GM23338 (cell line): ENCODE measurements at regions not wholly inside any gene's neighbourhood (a gene's known extent, or its start where the extent isn't known, plus 50 kb on each side); places are given as distances from the start of the nearest gene placed in this dataset.

ENCODE experiments used
- ATAC-seq: fragments of 200-7000 bp; cut with Tn5 transposase; 3 replicates; pipeline ENCODE4 v1.9.1; 2020
- DNase-seq: peaks from one replicate; pipeline ENCODE4 v3.0.0-alpha.2; 2015; ENCODE audit warnings: low spot score
- H2AFZ ChIP-seq: fragments of 200-600 bp; sonication (generic); 2 replicates; pipeline ENCODE4 v1.8.0; 2016; ENCODE audit warnings: antibody characterized with exemption, mild to moderate bottlenecking, moderate library complexity
- H3F3A ChIP-seq: fragments of 200-600 bp; sonication (generic); replicated peaks from 2 replicates; pipeline ENCODE4 v1.8.0; 2017; ENCODE audit warnings: antibody characterized with exemption, mixed run types, low read depth
- H3K27ac ChIP-seq: fragments of 200-600 bp; sonication (generic); 2 replicates; pipeline ENCODE4 v1.6.1; 2016; ENCODE audit warnings: low read depth
- H3K27me3 ChIP-seq: fragments of 200-600 bp; sonication (generic); 2 replicates; pipeline ENCODE4 v1.8.0; 2016; ENCODE audit warnings: mild to moderate bottlenecking, mixed run types, moderate library complexity; ENCODE audit not compliant: insufficient read depth
- H3K36me3 ChIP-seq: fragments of 200-600 bp; sonication (generic); 2 replicates; pipeline ENCODE4 v1.8.0; 2016; ENCODE audit warnings: mild to moderate bottlenecking; ENCODE audit not compliant: insufficient read depth
- H3K4me1 ChIP-seq: fragments of 200-600 bp; sonication (generic); 2 replicates; pipeline ENCODE4 v1.8.0; 2016; ENCODE audit warnings: mild to moderate bottlenecking, moderate library complexity; ENCODE audit not compliant: insufficient read depth
- H3K4me2 ChIP-seq: fragments of 200-600 bp; sonication (generic); 2 replicates; pipeline ENCODE4 v1.7.1; 2017; ENCODE audit warnings: mixed run types
- H3K4me3 ChIP-seq: fragments of 200-600 bp; sonication (generic); 2 replicates; pipeline ENCODE4 v1.6.1; 2016; ENCODE audit warnings: mixed run types
- H3K79me2 ChIP-seq: fragments of 200-600 bp; sonication (generic); replicated peaks from 2 replicates; pipeline ENCODE4 v1.8.0; 2017; ENCODE audit warnings: mild to moderate bottlenecking; ENCODE audit not compliant: insufficient read depth
- H3K9me2 ChIP-seq: fragments of 200-600 bp; sonication (generic); 2 replicates; pipeline ENCODE4 v1.8.0; 2017; ENCODE audit not compliant: insufficient read depth
- H4K20me1 ChIP-seq: fragments of 200-600 bp; sonication (generic); replicated peaks from 2 replicates; pipeline ENCODE4 v1.8.0; 2017; ENCODE audit warnings: mild to moderate bottlenecking; ENCODE audit not compliant: insufficient read depth
- H3K27ac Mint-ChIP-seq: 2 replicates; pipeline ENCODE4 v1.8.0; 2020; ENCODE audit warnings: inconsistent platforms, mild to moderate bottlenecking, moderate library complexity, mixed read lengths
- H3K27me3 Mint-ChIP-seq: 3 replicates; pipeline ENCODE4 v1.8.0; 2022; ENCODE audit warnings: low read depth, mild to moderate bottlenecking, moderate library complexity, mixed read lengths, inconsistent platforms; ENCODE audit not compliant: insufficient read depth, poor library complexity
- H3K36me3 Mint-ChIP-seq: 3 replicates; pipeline ENCODE4 v1.8.0; 2021; ENCODE audit warnings: low read depth, mild to moderate bottlenecking, inconsistent platforms, moderate library complexity, mixed read lengths
- H3K4me1 Mint-ChIP-seq: 3 replicates; pipeline ENCODE4 v1.8.0; 2020; ENCODE audit warnings: mild to moderate bottlenecking, inconsistent platforms, mixed read lengths
- H3K4me3 Mint-ChIP-seq: 3 replicates; pipeline ENCODE4 v1.8.0; 2021; ENCODE audit warnings: moderate library complexity, mild to moderate bottlenecking, inconsistent platforms, mixed read lengths
- H3K9me3 Mint-ChIP-seq: 3 replicates; pipeline ENCODE4 v1.8.0; 2020; ENCODE audit warnings: moderate library complexity, mild to moderate bottlenecking, inconsistent platforms, mixed read lengths
- CREB1 ChIP-seq: fragments of 250-450 bp; sonication (Bioruptor Pico); IDR thresholded peaks from 2 replicates; pipeline ENCODE4 v1.5.0; 2020; ENCODE audit warnings: low read depth, mild to moderate bottlenecking, moderate library complexity
- EZH2 ChIP-seq: fragments of 200-600 bp; sonication (generic); IDR thresholded peaks from one replicate; pipeline ENCODE4 v1.8.0; 2017; ENCODE audit warnings: antibody characterized with exemption, mild to moderate bottlenecking, low read depth; ENCODE audit not compliant: unreplicated experiment
- EZH2phosphoT487 ChIP-seq: fragments of 200-600 bp; sonication (generic); IDR thresholded peaks from one replicate; pipeline ENCODE4 v1.8.1; 2018; ENCODE audit warnings: antibody characterized with exemption; ENCODE audit not compliant: unreplicated experiment
- JUNB ChIP-seq: IDR thresholded peaks from one replicate; pipeline ENCODE4 v1.6.1; 2016; ENCODE audit warnings: antibody characterized with exemption; ENCODE audit not compliant: unreplicated experiment
- NANOG ChIP-seq: IDR thresholded peaks from 2 replicates; pipeline ENCODE4 v1.6.1; 2016; ENCODE audit warnings: antibody characterized with exemption, borderline replicate concordance
- POLR2AphosphoS5 ChIP-seq: IDR thresholded peaks from 2 replicates; pipeline ENCODE4 v1.6.1; 2016; ENCODE audit warnings: antibody characterized with exemption, low read depth
- STAT1 ChIP-seq: IDR thresholded peaks from one replicate; pipeline ENCODE4 v1.6.1; 2016; ENCODE audit warnings: antibody characterized with exemption; ENCODE audit not compliant: unreplicated experiment
- ZNF114 ChIP-seq: fragments of 250-450 bp; sonication (Bioruptor Pico); IDR thresholded peaks from 2 replicates; pipeline ENCODE4 v1.5.0; 2020; ENCODE audit warnings: mild to moderate bottlenecking, moderate library complexity
- ZNF331 ChIP-seq: fragments of 250-450 bp; sonication (Bioruptor Pico); IDR thresholded peaks from 2 replicates; pipeline ENCODE4 v1.5.0; 2020; ENCODE audit warnings: low read depth, mild to moderate bottlenecking, moderate library complexity
- TF ChIP-seq, protein P1 (sequence below): fragments of 250-450 bp; sonication (Bioruptor Pico); IDR thresholded peaks from 2 replicates; pipeline ENCODE4 v1.5.0; 2020; ENCODE audit warnings: mild to moderate bottlenecking, moderate library complexity
- TF ChIP-seq, protein P2 (sequence below): IDR thresholded peaks from 2 replicates; pipeline ENCODE4 v1.6.1; 2016; ENCODE audit warnings: antibody characterized with exemption
- TF ChIP-seq, protein P3 (sequence below), 2 experiments: fragments of 200-600 bp in 1 of 2; sonication (generic) in 1 of 2; conservative IDR thresholded peaks; 2 replicates each; pipeline versions ENCODE4 v1.5.1 to v1.6.1; 2016 to 2017; ENCODE audit warnings: antibody characterized with exemption in 2 of 2, low read depth in 2 of 2, mild to moderate bottlenecking in 2 of 2, moderate library complexity in 1 of 2
- TF ChIP-seq, protein P4 (sequence below): IDR thresholded peaks from one replicate; pipeline ENCODE4 v1.6.1; 2018; ENCODE audit warnings: antibody characterized with exemption; ENCODE audit not compliant: unreplicated experiment

DNA sequence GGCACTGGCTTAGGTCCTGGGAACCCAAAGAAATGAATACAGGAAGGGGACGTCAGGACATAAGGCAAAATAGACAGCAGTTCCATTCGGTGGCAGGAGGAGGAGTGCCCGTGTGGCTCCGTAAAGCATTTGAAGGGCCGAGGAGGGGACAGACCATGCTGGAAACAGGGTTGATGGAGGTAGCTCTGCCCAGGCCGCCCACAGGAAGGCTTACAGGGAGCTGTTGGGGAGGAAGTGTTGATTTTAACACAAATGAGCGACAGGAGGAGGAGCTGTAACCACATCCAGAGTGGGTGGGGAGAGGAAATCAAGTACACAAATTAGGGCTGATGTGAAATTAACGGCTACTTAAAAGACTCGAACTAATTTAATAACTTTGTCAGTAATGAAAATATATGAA lies 54.6 kb downstream of the RBFOX3 start:
- H3K4me1 Mint-ChIP-seq = no peaks in the 10 kb centered on the region; the same call in 2 of the 3 replicates
- no peak for ATAC-seq
- Histone ChIP-seq H3F3A (no peaks in the 10 kb centered on the region), H2AFZ (no peak overlapping the region), H3K36me3 (no peaks in the 10 kb centered on the region), H3K9me2 (no peaks in the 10 kb centered on the region), H3K4me2 (no peak overlapping the region), H3K79me2 (no peaks in the 10 kb centered on the region), H3K27me3 (no peaks in the 10 kb centered on the region), H3K27ac (no peak overlapping the region), H3K4me3 (no peak overlapping the region), H4K20me1 (no peaks in the 10 kb centered on the region), H3K4me1 (no peaks in the 10 kb centered on the region)
- peaks cover 6% of the 10 kb centered on the region for H3K27me3 Mint-ChIP-seq
- TF ChIP-seq ZNF114 (CRISPR knock-in tag) (no peak), STAT1 (no peak), EZH2 (no peak), NANOG (no peak), CREB1 (CRISPR knock-in tag) (no peak), EZH2phosphoT487 (no peak), POLR2AphosphoS5 (no peak), ZNF331 (no peak), JUNB (no peak)
- TF ChIP-seq, protein P1, sequence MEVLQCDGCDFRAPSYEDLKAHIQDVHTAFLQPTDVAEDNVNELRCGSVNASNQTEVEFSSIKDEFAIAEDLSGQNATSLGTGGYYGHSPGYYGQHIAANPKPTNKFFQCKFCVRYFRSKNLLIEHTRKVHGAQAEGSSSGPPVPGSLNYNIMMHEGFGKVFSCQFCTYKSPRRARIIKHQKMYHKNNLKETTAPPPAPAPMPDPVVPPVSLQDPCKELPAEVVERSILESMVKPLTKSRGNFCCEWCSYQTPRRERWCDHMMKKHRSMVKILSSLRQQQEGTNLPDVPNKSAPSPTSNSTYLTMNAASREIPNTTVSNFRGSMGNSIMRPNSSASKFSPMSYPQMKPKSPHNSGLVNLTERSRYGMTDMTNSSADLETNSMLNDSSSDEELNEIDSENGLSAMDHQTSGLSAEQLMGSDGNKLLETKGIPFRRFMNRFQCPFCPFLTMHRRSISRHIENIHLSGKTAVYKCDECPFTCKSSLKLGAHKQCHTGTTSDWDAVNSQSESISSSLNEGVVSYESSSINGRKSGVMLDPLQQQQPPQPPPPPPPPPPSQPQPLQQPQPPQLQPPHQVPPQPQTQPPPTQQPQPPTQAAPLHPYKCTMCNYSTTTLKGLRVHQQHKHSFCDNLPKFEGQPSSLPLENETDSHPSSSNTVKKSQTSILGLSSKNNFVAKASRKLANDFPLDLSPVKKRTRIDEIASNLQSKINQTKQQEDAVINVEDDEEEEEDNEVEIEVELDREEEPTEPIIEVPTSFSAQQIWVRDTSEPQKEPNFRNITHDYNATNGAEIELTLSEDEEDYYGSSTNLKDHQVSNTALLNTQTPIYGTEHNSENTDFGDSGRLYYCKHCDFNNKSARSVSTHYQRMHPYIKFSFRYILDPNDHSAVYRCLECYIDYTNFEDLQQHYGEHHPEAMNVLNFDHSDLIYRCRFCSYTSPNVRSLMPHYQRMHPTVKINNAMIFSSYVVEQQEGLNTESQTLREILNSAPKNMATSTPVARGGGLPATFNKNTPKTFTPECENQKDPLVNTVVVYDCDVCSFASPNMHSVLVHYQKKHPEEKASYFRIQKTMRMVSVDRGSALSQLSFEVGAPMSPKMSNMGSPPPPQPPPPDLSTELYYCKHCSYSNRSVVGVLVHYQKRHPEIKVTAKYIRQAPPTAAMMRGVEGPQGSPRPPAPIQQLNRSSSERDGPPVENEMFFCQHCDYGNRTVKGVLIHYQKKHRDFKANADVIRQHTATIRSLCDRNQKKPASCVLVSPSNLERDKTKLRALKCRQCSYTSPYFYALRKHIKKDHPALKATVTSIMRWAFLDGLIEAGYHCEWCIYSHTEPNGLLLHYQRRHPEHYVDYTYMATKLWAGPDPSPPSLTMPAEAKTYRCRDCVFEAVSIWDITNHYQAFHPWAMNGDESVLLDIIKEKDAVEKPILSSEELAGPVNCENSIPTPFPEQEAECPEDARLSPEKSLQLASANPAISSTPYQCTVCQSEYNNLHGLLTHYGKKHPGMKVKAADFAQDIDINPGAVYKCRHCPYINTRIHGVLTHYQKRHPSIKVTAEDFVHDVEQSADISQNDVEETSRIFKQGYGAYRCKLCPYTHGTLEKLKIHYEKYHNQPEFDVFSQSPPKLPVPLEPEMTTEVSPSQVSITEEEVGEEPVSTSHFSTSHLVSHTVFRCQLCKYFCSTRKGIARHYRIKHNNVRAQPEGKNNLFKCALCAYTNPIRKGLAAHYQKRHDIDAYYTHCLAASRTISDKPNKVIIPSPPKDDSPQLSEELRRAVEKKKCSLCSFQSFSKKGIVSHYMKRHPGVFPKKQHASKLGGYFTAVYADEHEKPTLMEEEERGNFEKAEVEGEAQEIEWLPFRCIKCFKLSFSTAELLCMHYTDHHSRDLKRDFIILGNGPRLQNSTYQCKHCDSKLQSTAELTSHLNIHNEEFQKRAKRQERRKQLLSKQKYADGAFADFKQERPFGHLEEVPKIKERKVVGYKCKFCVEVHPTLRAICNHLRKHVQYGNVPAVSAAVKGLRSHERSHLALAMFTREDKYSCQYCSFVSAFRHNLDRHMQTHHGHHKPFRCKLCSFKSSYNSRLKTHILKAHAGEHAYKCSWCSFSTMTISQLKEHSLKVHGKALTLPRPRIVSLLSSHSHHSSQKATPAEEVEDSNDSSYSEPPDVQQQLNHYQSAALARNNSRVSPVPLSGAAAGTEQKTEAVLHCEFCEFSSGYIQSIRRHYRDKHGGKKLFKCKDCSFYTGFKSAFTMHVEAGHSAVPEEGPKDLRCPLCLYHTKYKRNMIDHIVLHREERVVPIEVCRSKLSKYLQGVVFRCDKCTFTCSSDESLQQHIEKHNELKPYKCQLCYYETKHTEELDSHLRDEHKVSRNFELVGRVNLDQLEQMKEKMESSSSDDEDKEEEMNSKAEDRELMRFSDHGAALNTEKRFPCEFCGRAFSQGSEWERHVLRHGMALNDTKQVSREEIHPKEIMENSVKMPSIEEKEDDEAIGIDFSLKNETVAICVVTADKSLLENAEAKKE = no peak
- TF ChIP-seq, protein P2, sequence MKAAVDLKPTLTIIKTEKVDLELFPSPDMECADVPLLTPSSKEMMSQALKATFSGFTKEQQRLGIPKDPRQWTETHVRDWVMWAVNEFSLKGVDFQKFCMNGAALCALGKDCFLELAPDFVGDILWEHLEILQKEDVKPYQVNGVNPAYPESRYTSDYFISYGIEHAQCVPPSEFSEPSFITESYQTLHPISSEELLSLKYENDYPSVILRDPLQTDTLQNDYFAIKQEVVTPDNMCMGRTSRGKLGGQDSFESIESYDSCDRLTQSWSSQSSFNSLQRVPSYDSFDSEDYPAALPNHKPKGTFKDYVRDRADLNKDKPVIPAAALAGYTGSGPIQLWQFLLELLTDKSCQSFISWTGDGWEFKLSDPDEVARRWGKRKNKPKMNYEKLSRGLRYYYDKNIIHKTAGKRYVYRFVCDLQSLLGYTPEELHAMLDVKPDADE = no peak
- TF ChIP-seq, protein P3, sequence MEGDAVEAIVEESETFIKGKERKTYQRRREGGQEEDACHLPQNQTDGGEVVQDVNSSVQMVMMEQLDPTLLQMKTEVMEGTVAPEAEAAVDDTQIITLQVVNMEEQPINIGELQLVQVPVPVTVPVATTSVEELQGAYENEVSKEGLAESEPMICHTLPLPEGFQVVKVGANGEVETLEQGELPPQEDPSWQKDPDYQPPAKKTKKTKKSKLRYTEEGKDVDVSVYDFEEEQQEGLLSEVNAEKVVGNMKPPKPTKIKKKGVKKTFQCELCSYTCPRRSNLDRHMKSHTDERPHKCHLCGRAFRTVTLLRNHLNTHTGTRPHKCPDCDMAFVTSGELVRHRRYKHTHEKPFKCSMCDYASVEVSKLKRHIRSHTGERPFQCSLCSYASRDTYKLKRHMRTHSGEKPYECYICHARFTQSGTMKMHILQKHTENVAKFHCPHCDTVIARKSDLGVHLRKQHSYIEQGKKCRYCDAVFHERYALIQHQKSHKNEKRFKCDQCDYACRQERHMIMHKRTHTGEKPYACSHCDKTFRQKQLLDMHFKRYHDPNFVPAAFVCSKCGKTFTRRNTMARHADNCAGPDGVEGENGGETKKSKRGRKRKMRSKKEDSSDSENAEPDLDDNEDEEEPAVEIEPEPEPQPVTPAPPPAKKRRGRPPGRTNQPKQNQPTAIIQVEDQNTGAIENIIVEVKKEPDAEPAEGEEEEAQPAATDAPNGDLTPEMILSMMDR (conservative IDR thresholded peaks at IDR 0.05; ENCODE audit: low read depth in 2 of 2) = no peak
- TF ChIP-seq, protein P4, sequence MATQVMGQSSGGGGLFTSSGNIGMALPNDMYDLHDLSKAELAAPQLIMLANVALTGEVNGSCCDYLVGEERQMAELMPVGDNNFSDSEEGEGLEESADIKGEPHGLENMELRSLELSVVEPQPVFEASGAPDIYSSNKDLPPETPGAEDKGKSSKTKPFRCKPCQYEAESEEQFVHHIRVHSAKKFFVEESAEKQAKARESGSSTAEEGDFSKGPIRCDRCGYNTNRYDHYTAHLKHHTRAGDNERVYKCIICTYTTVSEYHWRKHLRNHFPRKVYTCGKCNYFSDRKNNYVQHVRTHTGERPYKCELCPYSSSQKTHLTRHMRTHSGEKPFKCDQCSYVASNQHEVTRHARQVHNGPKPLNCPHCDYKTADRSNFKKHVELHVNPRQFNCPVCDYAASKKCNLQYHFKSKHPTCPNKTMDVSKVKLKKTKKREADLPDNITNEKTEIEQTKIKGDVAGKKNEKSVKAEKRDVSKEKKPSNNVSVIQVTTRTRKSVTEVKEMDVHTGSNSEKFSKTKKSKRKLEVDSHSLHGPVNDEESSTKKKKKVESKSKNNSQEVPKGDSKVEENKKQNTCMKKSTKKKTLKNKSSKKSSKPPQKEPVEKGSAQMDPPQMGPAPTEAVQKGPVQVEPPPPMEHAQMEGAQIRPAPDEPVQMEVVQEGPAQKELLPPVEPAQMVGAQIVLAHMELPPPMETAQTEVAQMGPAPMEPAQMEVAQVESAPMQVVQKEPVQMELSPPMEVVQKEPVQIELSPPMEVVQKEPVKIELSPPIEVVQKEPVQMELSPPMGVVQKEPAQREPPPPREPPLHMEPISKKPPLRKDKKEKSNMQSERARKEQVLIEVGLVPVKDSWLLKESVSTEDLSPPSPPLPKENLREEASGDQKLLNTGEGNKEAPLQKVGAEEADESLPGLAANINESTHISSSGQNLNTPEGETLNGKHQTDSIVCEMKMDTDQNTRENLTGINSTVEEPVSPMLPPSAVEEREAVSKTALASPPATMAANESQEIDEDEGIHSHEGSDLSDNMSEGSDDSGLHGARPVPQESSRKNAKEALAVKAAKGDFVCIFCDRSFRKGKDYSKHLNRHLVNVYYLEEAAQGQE = no peak
- H3K36me3 Mint-ChIP-seq = no peaks in the 10 kb centered on the region; the same call in 2 of the 3 replicates
- peaks cover 19% of the 10 kb centered on the region; the same call in 2 of the 3 replicates for H3K9me3 Mint-ChIP-seq
- DNase-seq = no peak
- no peak overlapping the region for H3K27ac Mint-ChIP-seq
- no peak overlapping the region for H3K4me3 Mint-ChIP-seq
